Retinal pigment epithelial cell (primary cell): ENCODE measurements at regions not wholly inside any gene's neighbourhood (a gene's known extent, or its start where the extent isn't known, plus 50 kb on each side); places are given as distances from the start of the nearest gene placed in this dataset.

Source experiments
- DNase-seq: peaks from one replicate; pipeline ENCODE4 v3.0.0-alpha.2; 2010; ENCODE audit warnings: low read depth
- H3K4me3 ChIP-seq: 2 replicates; pipeline ENCODE4 v1.5.1; 2011; ENCODE audit warnings: mild to moderate bottlenecking, low read length, control low read depth, moderate library complexity
- CTCF ChIP-seq: conservative IDR thresholded peaks from 2 replicates; pipeline ENCODE4 v1.5.1; 2011; ENCODE audit warnings: low read depth, low read length, control low read depth, inconsistent platforms

GRCh38 chr12:19572920-19573558, 133.7 kb downstream of the AEBP2 start:
- DNase-seq, result no peak
- no peak overlapping the region for H3K4me3 ChIP-seq
- peak; percentile 64 for TF ChIP-seq CTCF

- DNase-seq, result no peak
- no peak overlapping the region for H3K4me3 ChIP-seq
Observed at GRCh38 chr12:19573866-19574265, 134.6 kb downstream of the AEBP2 start.

GRCh38 chr12:19574601-19575000, 135.3 kb downstream of the AEBP2 start:
- TF ChIP-seq CTCF, result peak; percentile 40
- no peak overlapping the region for H3K4me3 ChIP-seq
- no peak for DNase-seq

More at GRCh38 chr12:19573866-19574265, 134.6 kb downstream of the AEBP2 start:
- no peak for TF ChIP-seq CTCF

GRCh38 chr12:19575337-19576243, 136.3 kb downstream of the AEBP2 start:
- DNase-seq, result peak; percentile 57
- no peak overlapping the region for H3K4me3 ChIP-seq
- TF ChIP-seq CTCF, result no peak

GRCh38 chr12:19576506-19577280, 137.4 kb downstream of the AEBP2 start:
- H3K4me3 ChIP-seq, result no peak overlapping the region
- no peak for DNase-seq
- no peak for TF ChIP-seq CTCF

GRCh38 chr12:19577281-19577530, 137.9 kb downstream of the AEBP2 start:
- DNase-seq, result no peak
- no peak overlapping the region for H3K4me3 ChIP-seq
- TF ChIP-seq CTCF, result no peak
